ENCODE measurements at regions not wholly inside any gene's neighbourhood (a gene's known extent, or its start where the extent isn't known, plus 50 kb on each side); places are given as distances from the start of the nearest gene placed in this dataset.

GRCh38 chr13:69300131-69300530 lies 807.5 kb upstream of the ATXN8OS start:
- no peaks in the 10 kb centered on the region for H3K9me3 Mint-ChIP-seq (ENCODE audit: unreplicated experiment)
- no peak for FAIRE-seq
- H3K27me3 Mint-ChIP-seq (ENCODE audit: low read depth, unreplicated experiment), result no peaks in the 10 kb centered on the region
- Histone ChIP-seq H3K36me3 (ENCODE audit: insufficient read depth, low read length) (no peaks in the 10 kb centered on the region), H4K20me1 (ENCODE audit: insufficient read depth, low read length) (no peaks in the 10 kb centered on the region), H3K27ac (ENCODE audit: low read depth, low read length) (no peak overlapping the region), H3K4me2 (ENCODE audit: low read length) (no peak overlapping the region), H3K9ac (ENCODE audit: low read length) (no peak overlapping the region), H3K4me1 (ENCODE audit: insufficient read depth, low read length) (no peaks in the 10 kb centered on the region), H3K27me3 (ENCODE audit: insufficient read depth, low read length) (no peaks in the 10 kb centered on the region), H3K4me3 (ENCODE audit: insufficient read depth, low read depth, low read length) (no peak overlapping the region), H2AFZ (ENCODE audit: low read depth, low read length) (no peak overlapping the region), H3K9me3 (ENCODE audit: insufficient read depth, low read depth, low read length) (no peaks in the 10 kb centered on the region), H3K79me2 (ENCODE audit: insufficient read depth, low read length) (no peaks in the 10 kb centered on the region)
- H3K4me3 Mint-ChIP-seq (ENCODE audit: unreplicated experiment), result no peak overlapping the region
- DNase-seq (ENCODE audit: low read depth), result no peak
- no peaks in the 10 kb centered on the region for H3K4me1 Mint-ChIP-seq (ENCODE audit: low read depth, unreplicated experiment)
- no peaks in the 10 kb centered on the region for H3K36me3 Mint-ChIP-seq (ENCODE audit: low read depth, unreplicated experiment)
- H3K27ac Mint-ChIP-seq (ENCODE audit: unreplicated experiment), result no peak overlapping the region
- no peak for TF ChIP-seq EZH2 (IDR thresholded peaks at IDR 0.05; ENCODE audit: insufficient read depth, low read length)
- TF ChIP-seq, protein P1, sequence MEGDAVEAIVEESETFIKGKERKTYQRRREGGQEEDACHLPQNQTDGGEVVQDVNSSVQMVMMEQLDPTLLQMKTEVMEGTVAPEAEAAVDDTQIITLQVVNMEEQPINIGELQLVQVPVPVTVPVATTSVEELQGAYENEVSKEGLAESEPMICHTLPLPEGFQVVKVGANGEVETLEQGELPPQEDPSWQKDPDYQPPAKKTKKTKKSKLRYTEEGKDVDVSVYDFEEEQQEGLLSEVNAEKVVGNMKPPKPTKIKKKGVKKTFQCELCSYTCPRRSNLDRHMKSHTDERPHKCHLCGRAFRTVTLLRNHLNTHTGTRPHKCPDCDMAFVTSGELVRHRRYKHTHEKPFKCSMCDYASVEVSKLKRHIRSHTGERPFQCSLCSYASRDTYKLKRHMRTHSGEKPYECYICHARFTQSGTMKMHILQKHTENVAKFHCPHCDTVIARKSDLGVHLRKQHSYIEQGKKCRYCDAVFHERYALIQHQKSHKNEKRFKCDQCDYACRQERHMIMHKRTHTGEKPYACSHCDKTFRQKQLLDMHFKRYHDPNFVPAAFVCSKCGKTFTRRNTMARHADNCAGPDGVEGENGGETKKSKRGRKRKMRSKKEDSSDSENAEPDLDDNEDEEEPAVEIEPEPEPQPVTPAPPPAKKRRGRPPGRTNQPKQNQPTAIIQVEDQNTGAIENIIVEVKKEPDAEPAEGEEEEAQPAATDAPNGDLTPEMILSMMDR (IDR thresholded peaks at IDR 0.05; ENCODE audit: insufficient read depth, low read depth, low read length), result no peak

DNA sequence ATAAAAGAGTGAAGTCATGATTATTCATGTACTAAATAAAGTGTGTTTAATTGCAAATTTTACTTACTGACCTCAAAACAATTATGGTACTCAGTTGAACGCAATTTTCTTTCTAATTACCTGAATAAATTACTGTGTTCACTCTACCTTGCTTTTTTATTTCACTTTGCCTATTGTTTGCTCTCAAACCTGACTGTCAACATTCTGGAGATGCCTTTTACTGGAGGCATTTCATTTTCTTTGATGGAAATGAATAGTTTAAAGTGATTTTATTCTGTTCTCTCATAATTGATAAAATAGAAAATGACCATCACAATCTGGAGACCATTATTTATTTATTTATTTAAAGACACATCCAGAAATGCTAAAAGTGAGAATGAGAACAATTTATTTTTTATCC lies 811.5 kb upstream of the ATXN8OS start:
- H3K27ac Mint-ChIP-seq (ENCODE audit: unreplicated experiment), result no peak overlapping the region
- Histone ChIP-seq H3K9ac (ENCODE audit: low read length) (no peak overlapping the region), H3K4me3 (ENCODE audit: insufficient read depth, low read depth, low read length) (no peak overlapping the region), H3K9me3 (ENCODE audit: insufficient read depth, low read depth, low read length) (no peaks in the 10 kb centered on the region), H2AFZ (ENCODE audit: low read depth, low read length) (no peak overlapping the region), H3K4me2 (ENCODE audit: low read length) (no peak overlapping the region), H3K27me3 (ENCODE audit: insufficient read depth, low read length) (no peaks in the 10 kb centered on the region), H3K27ac (ENCODE audit: low read depth, low read length) (no peak overlapping the region), H4K20me1 (ENCODE audit: insufficient read depth, low read length) (no peaks in the 10 kb centered on the region), H3K79me2 (ENCODE audit: insufficient read depth, low read length) (no peaks in the 10 kb centered on the region), H3K36me3 (ENCODE audit: insufficient read depth, low read length) (no peaks in the 10 kb centered on the region), H3K4me1 (ENCODE audit: insufficient read depth, low read length) (no peaks in the 10 kb centered on the region)
- no peaks in the 10 kb centered on the region for H3K27me3 Mint-ChIP-seq (ENCODE audit: low read depth, unreplicated experiment)
- H3K4me1 Mint-ChIP-seq (ENCODE audit: low read depth, unreplicated experiment), result peaks cover 4% of the 10 kb centered on the region
- TF ChIP-seq, protein P1 (IDR thresholded peaks at IDR 0.05; ENCODE audit: insufficient read depth, low read depth, low read length), result no peak
- TF ChIP-seq EZH2 (IDR thresholded peaks at IDR 0.05; ENCODE audit: insufficient read depth, low read length), result no peak
- H3K9me3 Mint-ChIP-seq (ENCODE audit: unreplicated experiment), result no peaks in the 10 kb centered on the region
- H3K4me3 Mint-ChIP-seq (ENCODE audit: unreplicated experiment), result no peak overlapping the region
- H3K36me3 Mint-ChIP-seq (ENCODE audit: low read depth, unreplicated experiment), result no peaks in the 10 kb centered on the region
- FAIRE-seq, result no peak
- no peak for DNase-seq (ENCODE audit: low read depth)

DNA sequence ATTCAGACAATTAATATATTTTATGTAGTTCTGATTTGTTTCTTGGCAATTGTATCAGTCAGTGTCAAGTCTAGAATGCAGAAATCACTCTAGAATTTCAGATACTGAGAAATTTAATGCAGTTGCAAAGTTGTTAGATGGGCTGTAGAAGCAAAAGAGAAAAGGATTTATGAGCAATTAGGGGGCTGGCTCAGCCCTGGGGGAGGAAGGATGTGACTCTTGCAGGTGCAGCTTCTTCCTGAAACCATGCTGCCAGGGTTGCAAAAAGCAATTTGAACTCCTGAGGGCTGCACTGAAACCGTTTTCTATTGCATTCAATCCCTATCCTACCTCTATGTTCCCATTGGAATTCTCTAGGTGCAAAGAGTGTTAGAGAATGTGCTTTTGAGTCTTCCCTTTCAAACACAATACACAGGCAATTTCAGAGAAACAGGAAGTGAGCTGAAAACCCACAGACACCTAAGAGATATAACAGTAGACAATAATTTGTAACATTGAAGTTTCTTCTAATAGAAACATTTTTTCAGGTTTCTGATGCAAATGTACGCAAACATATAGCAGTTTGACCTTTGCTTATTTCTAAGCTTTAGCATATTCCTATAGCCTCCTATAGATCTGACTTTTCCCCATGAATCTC lies 814.7 kb upstream of the ATXN8OS start:
- no peaks in the 10 kb centered on the region for H3K9me3 Mint-ChIP-seq (ENCODE audit: unreplicated experiment)
- no peak overlapping the region for H3K9ac ChIP-seq (ENCODE audit: low read length)
- no peak for TF ChIP-seq EZH2 (IDR thresholded peaks at IDR 0.05; ENCODE audit: insufficient read depth, low read length)
- TF ChIP-seq, protein P1 (IDR thresholded peaks at IDR 0.05; ENCODE audit: insufficient read depth, low read depth, low read length), result no peak
- H3K36me3 ChIP-seq (ENCODE audit: insufficient read depth, low read length), result no peaks in the 10 kb centered on the region
- no peaks in the 10 kb centered on the region for H3K36me3 Mint-ChIP-seq (ENCODE audit: low read depth, unreplicated experiment)
- no peak overlapping the region for H3K4me3 Mint-ChIP-seq (ENCODE audit: unreplicated experiment)
- no peak overlapping the region for H3K27ac ChIP-seq (ENCODE audit: low read depth, low read length)
- no peak overlapping the region for H3K4me3 ChIP-seq (ENCODE audit: insufficient read depth, low read depth, low read length)
- H3K79me2 ChIP-seq (ENCODE audit: insufficient read depth, low read length), result no peaks in the 10 kb centered on the region
- H2AFZ ChIP-seq (ENCODE audit: low read depth, low read length), result no peak overlapping the region
- no peaks in the 10 kb centered on the region for H3K27me3 ChIP-seq (ENCODE audit: insufficient read depth, low read length)
- H3K4me2 ChIP-seq (ENCODE audit: low read length), result no peak overlapping the region
- no peak for DNase-seq (ENCODE audit: low read depth)
- H3K4me1 ChIP-seq (ENCODE audit: insufficient read depth, low read length), result no peaks in the 10 kb centered on the region
- no peaks in the 10 kb centered on the region for H3K27me3 Mint-ChIP-seq (ENCODE audit: low read depth, unreplicated experiment)
- no peaks in the 10 kb centered on the region for H4K20me1 ChIP-seq (ENCODE audit: insufficient read depth, low read length)
- no peak overlapping the region for H3K27ac Mint-ChIP-seq (ENCODE audit: unreplicated experiment)
- no peak for FAIRE-seq
- no peaks in the 10 kb centered on the region for H3K9me3 ChIP-seq (ENCODE audit: insufficient read depth, low read depth, low read length)
- peaks cover 4% of the 10 kb centered on the region for H3K4me1 Mint-ChIP-seq (ENCODE audit: low read depth, unreplicated experiment)
